LoVo (cell line): ENCODE measurements at regions not wholly inside any gene's neighbourhood (a gene's known extent, or its start where the extent isn't known, plus 50 kb on each side); places are given as distances from the start of the nearest gene placed in this dataset.
A peak's percentile ranks its signal among the peaks of the same experiment; 100 is the strongest.
"Not testable (repeated sequence)": the region's sequence is repeated elsewhere in the genome, so short reads cannot be mapped to it uniquely, and the experiment has no call there.

Experiments
- DNase-seq: peaks from one replicate; pipeline ENCODE4 v3.0.0-alpha.2; 2016; ENCODE audit warnings: low spot score

- no peak for DNase-seq
Observed at GRCh38 chr6:53446151-53446550, 97.4 kb upstream of the ELOVL5 start.

GRCh38 chr6:53441761-53442160, 93.0 kb upstream of the ELOVL5 start:
- DNase-seq = no peak

- DNase-seq = no peak
Observed at GRCh38 chr6:53441035-53441493, 92.3 kb upstream of the ELOVL5 start.

GRCh38 chr6:53440336-53440945, 91.7 kb upstream of the ELOVL5 start:
- no peak for DNase-seq

- DNase-seq = no peak
Observed at GRCh38 chr6:53439556-53439955, 90.8 kb upstream of the ELOVL5 start.

- DNase-seq = peak; percentile 50
Observed at GRCh38 chr6:53437557-53438202, 88.9 kb upstream of the ELOVL5 start.

GRCh38 chr6:53436526-53437303, 88.0 kb upstream of the ELOVL5 start:
- DNase-seq = no peak

GRCh38 chr6:53433951-53434285, 85.2 kb upstream of the ELOVL5 start:
- DNase-seq = no peak

GRCh38 chr6:53433261-53433950, 84.7 kb upstream of the ELOVL5 start:
- no peak for DNase-seq

GRCh38 chr6:53432318-53433161, 83.8 kb upstream of the ELOVL5 start:
- no peak for DNase-seq

GRCh38 chr6:53431704-53432103, 83.0 kb upstream of the ELOVL5 start:
- DNase-seq = no peak

GRCh38 chr6:53429401-53429800, 80.7 kb upstream of the ELOVL5 start:
- no peak for DNase-seq

GRCh38 chr6:53428886-53429285, 80.1 kb upstream of the ELOVL5 start:
- no peak for DNase-seq

GRCh38 chr6:53426667-53427270, 78.0 kb upstream of the ELOVL5 start:
- DNase-seq = no peak

GRCh38 chr6:53426117-53426516, 77.4 kb upstream of the ELOVL5 start:
- DNase-seq = no peak

GRCh38 chr6:53424976-53425718, 76.4 kb upstream of the ELOVL5 start:
- no peak for DNase-seq

GRCh38 chr6:53424300-53424699, 75.5 kb upstream of the ELOVL5 start:
- DNase-seq = no peak

GRCh38 chr6:53423560-53423959, 74.8 kb upstream of the ELOVL5 start:
- not testable (repeated sequence) for DNase-seq

GRCh38 chr6:53419026-53419425, 70.3 kb upstream of the ELOVL5 start:
- no peak for DNase-seq

GRCh38 chr6:53418288-53418687, 69.5 kb upstream of the ELOVL5 start:
- DNase-seq = no peak

GRCh38 chr6:53417141-53417540, 68.4 kb upstream of the ELOVL5 start:
- no peak for DNase-seq
